GM12874 (cell line): ENCODE measurements at regions not wholly inside any gene's neighbourhood (a gene's known extent, or its start where the extent isn't known, plus 50 kb on each side); places are given as distances from the start of the nearest gene placed in this dataset.

ENCODE experiments used
- TF ChIP-seq, protein P1 (sequence below): IDR thresholded peaks from 2 replicates; pipeline ENCODE4 v1.5.1; 2011; ENCODE audit warnings: low read depth, mild to moderate bottlenecking, control low read depth, low read length, moderate library complexity; ENCODE audit not compliant: insufficient read depth

DNA sequence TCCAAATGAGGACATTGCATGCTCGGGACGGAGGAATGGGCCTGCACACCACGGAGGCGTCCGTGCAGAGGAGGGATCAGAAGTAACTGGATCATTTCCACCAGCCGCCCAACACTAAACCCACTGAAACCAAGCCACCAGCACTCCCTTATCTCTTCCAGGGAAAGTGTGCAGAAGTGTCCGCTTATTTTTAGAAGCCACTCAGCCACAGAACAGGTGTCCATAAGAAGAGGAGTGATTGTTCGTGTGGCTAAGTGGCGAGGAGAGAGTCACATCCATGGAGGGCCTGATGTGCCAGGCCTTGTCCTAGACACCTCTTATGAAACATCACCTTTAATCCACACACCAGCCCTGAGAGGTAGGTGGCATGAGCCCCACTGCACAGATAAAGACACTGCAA lies 407.9 kb upstream of the NPVF start:
- TF ChIP-seq, protein P1, sequence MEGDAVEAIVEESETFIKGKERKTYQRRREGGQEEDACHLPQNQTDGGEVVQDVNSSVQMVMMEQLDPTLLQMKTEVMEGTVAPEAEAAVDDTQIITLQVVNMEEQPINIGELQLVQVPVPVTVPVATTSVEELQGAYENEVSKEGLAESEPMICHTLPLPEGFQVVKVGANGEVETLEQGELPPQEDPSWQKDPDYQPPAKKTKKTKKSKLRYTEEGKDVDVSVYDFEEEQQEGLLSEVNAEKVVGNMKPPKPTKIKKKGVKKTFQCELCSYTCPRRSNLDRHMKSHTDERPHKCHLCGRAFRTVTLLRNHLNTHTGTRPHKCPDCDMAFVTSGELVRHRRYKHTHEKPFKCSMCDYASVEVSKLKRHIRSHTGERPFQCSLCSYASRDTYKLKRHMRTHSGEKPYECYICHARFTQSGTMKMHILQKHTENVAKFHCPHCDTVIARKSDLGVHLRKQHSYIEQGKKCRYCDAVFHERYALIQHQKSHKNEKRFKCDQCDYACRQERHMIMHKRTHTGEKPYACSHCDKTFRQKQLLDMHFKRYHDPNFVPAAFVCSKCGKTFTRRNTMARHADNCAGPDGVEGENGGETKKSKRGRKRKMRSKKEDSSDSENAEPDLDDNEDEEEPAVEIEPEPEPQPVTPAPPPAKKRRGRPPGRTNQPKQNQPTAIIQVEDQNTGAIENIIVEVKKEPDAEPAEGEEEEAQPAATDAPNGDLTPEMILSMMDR = no peak

DNA sequence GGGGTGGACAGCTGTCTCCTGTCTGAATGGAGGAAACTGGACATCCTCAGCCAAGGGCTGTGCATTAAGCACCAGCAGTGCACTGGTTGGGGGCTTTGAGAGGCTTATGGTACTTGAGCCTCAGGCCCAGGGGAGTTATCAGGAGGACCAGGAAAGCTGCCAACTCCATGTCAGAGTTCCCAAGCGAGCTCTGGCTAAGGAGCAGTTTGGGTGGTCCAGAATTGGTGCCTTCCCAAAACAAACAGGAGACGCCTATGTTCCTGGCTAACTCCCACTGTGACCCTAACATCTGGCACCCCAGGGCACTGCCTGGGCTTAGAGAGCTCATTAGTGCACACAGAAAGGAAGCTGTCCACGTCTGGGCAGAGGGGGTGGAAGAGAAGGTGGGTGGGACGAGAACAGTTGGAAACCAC lies 408.6 kb upstream of the NPVF start:
- TF ChIP-seq, protein P1 = no peak

DNA sequence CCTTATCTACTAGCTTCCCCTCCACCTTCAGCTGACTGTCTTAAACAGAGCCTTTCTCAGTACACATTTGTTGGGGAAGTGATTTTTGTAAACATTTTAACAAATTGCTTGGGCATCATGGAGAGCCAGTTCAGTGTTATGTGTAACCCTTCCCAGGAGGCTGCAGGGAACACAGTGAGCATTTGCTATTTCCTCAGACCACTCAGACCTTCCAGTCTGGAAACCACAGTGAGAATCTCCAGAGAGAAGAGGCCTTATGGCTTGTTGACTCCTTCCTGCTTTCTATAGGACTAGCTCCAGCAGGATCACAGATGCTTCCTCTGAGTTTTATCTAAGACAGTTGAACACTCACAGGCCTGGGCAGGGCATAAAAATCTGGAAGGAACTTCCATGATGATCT lies 409.8 kb upstream of the NPVF start:
- TF ChIP-seq, protein P1 = no peak

DNA sequence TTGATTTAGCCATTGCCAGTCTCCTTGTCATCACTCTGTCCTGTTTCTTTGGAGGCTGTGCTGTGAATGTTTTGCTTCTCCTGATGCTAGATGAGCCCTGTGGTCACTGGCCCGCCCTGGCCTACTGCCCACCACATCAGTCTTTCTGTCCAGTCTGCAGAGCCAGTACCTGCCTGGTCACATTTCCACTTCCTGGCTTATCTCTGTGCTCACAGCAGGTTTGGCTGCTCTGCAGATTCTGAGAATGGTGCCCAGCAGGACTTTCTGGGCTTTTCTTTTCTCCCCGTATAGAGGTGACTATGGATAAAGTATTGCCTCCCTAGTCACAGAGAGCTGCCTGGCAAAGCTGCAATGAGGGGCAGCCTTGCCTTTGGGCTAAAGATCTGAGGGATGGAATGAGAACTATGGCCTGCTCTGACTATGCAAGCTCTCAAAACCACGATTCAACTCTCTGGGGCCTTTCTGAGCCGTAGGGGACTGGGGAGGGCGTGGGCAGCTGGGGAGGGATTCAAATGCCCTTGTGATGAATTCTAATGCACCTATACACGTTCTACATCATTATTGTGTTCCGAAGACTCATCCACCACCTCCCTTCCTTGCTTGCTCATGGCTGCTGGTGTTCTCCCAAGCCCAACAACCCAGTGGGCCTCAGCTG lies 410.4 kb upstream of the NPVF start:
- TF ChIP-seq, protein P1 = no peak

DNA sequence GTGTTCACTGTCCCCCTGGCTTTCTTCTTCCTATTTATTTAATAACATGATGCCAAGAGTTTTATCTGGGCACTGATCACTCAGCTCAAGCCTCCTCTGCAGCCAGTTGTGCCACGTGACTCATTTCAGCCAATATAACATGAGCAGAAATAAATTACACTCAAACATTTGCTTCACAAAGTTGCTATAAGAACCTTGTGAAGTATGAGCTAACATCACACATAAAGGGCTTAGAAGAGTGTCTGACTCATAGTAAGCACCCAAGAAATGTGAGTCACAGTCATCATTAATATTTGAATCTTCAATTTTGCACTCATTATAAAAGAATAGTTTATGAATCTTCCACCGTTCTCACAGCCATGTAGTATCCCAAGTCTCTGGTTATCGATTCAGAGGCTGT lies 414.6 kb upstream of the NPVF start:
- TF ChIP-seq, protein P1 = no peak

DNA sequence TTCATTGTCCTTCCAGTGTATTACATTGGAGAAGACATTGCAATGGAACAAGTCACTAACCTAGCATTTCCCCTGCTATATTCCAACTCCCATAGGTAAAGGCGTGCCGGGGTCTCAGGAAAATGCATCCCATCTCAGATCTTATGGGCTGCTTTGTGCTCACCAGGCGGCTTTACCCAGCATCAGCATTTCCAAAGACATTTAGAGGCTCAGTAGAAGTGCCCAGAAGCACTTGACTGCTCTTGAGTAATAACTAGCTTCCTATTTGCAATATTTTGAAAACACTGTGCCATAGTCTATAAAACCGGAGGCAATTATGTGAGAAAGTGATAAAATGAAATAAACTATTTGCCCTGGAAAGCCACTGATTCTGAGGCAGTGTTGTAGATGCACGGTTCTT lies 415.0 kb upstream of the NPVF start:
- TF ChIP-seq, protein P1 = no peak

DNA sequence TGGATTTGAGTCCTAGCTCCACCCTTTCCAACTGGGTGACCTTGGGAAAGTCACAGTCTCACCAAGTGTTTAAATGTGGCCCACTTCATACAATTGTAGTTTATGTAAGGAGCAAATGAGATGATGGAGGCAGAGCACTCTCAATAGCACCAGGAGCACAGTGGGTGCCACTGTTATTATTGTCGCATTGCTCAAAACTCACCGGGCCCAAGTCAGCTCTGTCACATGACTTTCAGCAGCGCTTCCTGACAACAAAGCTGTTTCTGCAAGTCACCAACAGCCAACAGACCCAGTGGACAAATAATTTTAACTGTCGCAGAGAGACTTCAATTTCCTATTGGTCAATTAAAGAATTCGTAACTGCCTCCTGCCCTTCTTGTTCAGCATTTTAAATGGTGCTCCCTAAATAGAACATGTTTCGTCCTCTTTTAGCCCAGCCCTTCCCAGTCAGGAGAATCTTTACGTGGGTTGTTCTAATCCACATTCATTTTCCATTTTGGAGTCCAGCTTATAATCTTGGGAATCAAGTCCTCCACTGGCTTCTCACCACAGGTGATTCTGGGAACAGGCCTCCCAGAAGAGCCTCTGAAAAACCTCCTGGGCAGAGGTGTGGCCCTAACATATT lies 415.6 kb upstream of the NPVF start:
- TF ChIP-seq, protein P1 = no peak
